Neural progenitor cell (in vitro differentiated cells): ENCODE measurements at regions not wholly inside any gene's neighbourhood (a gene's known extent, or its start where the extent isn't known, plus 50 kb on each side); places are given as distances from the start of the nearest gene placed in this dataset. TPM values are rescaled to one million over a fixed set of nuclear protein-coding genes. Genes with fewer than 3 reads are reported as not detected.
"Not testable (repeated sequence)": the region's sequence is repeated elsewhere in the genome, so short reads cannot be mapped to it uniquely, and the experiment has no call there.

Experiments
- DNase-seq: peaks from one replicate; pipeline ENCODE4 v3.0.0-alpha.2; 2016; ENCODE audit warnings: low spot score
- H2AFZ ChIP-seq: fragments of 200-600 bp; sonication (generic); replicated peaks from 2 replicates; pipeline ENCODE4 v1.6.1; 2016; ENCODE audit warnings: antibody characterized with exemption
- H3F3A ChIP-seq: fragments of 200-600 bp; sonication (generic); 2 replicates; pipeline ENCODE4 v1.6.1; 2016; ENCODE audit warnings: antibody characterized with exemption, low read depth
- H3K27ac ChIP-seq: fragments of 200-600 bp; sonication (generic); 2 replicates; pipeline ENCODE4 v1.5.1; 2016; ENCODE audit warnings: mild to moderate bottlenecking
- H3K27me3 ChIP-seq: fragments of 200-600 bp; sonication (generic); 2 replicates; pipeline ENCODE4 v1.6.1; 2016; ENCODE audit warnings: mild to moderate bottlenecking, moderate library complexity
- H3K36me3 ChIP-seq: fragments of 200-600 bp; sonication (generic); 2 replicates; pipeline ENCODE4 v1.5.1; 2016
- H3K4me1 ChIP-seq: fragments of 200-600 bp; sonication (generic); 2 replicates; pipeline ENCODE4 v1.6.1; 2016; ENCODE audit warnings: mixed run types
- H3K4me2 ChIP-seq: fragments of 200-600 bp; sonication (generic); 2 replicates; pipeline ENCODE4 v1.6.1; 2016
- H3K4me3 ChIP-seq: fragments of 200-600 bp; sonication (generic); 2 replicates; pipeline ENCODE4 v1.5.1; 2016
- H3K79me2 ChIP-seq: fragments of 200-600 bp; sonication (generic); 2 replicates; pipeline ENCODE4 v1.6.1; 2016; ENCODE audit warnings: low read depth
- H3K9ac ChIP-seq: fragments of 200-600 bp; sonication (generic); 2 replicates; pipeline ENCODE4 v1.6.1; 2016
- H3K9me3 ChIP-seq: fragments of 200-600 bp; sonication (generic); 2 replicates; pipeline ENCODE4 v1.5.1; 2016; ENCODE audit warnings: low read depth
- H4K20me1 ChIP-seq: fragments of 200-600 bp; sonication (generic); 2 replicates; pipeline ENCODE4 v1.6.1; 2016; ENCODE audit warnings: low read depth
- H3K27ac Mint-ChIP-seq: 3 replicates; pipeline ENCODE4 v1.8.0; 2021; ENCODE audit warnings: mixed read lengths
- H3K27me3 Mint-ChIP-seq: 2 replicates; pipeline ENCODE4 v1.8.0; 2022; ENCODE audit warnings: low read depth, mild to moderate bottlenecking, inconsistent platforms, moderate library complexity, mixed read lengths; ENCODE audit not compliant: insufficient read depth
- H3K36me3 Mint-ChIP-seq: 3 replicates; pipeline ENCODE4 v1.8.0; 2021; ENCODE audit warnings: mixed read lengths
- H3K4me1 Mint-ChIP-seq: 3 replicates; pipeline ENCODE4 v1.8.0; 2021; ENCODE audit warnings: mixed read lengths
- H3K4me3 Mint-ChIP-seq: 3 replicates; pipeline ENCODE4 v1.8.0; 2021; ENCODE audit warnings: mild to moderate bottlenecking, moderate library complexity, mixed read lengths
- H3K9me3 Mint-ChIP-seq: 3 replicates; pipeline ENCODE4 v1.8.0; 2020; ENCODE audit warnings: mixed read lengths
- small RNA-seq: library from RNA; depleted of rRNA; stranded (forward); fragments of <200 nt; gene quantifications from one replicate; pipeline ENCODE3, GENCODE V24; 2015

- not testable (repeated sequence) for H3K36me3 ChIP-seq, H3K27me3 Mint-ChIP-seq, H2AFZ ChIP-seq
Observed at GRCh38 chr15:84533705-84534104, 67.1 kb upstream of the ZSCAN2 start.

GRCh38 chr15:84534561-84535235 lies 66.1 kb upstream of the ZSCAN2 start:
- H3K9me3 ChIP-seq, H3K27me3 ChIP-seq, H3K4me2 ChIP-seq, H3K4me1 ChIP-seq, H3K36me3 ChIP-seq, H3K27me3 Mint-ChIP-seq, H3K4me3 ChIP-seq, DNase-seq, H3K27ac ChIP-seq, H3K9me3 Mint-ChIP-seq, H3K79me2 ChIP-seq, H3F3A ChIP-seq, H3K27ac Mint-ChIP-seq, H3K36me3 Mint-ChIP-seq, H4K20me1 ChIP-seq, H2AFZ ChIP-seq, H3K4me3 Mint-ChIP-seq, H3K9ac ChIP-seq, H3K4me1 Mint-ChIP-seq: not testable (repeated sequence)

More at GRCh38 chr15:84533705-84534104, 67.1 kb upstream of the ZSCAN2 start:
- not testable (repeated sequence) for H3K27ac Mint-ChIP-seq, H3K9me3 Mint-ChIP-seq, H3K4me1 Mint-ChIP-seq, H3K36me3 Mint-ChIP-seq, H3K4me2 ChIP-seq, H3K79me2 ChIP-seq, H3K4me3 ChIP-seq, H3K9me3 ChIP-seq, H3F3A ChIP-seq, H3K4me1 ChIP-seq, H4K20me1 ChIP-seq, H3K27me3 ChIP-seq, H3K4me3 Mint-ChIP-seq, DNase-seq, H3K9ac ChIP-seq, H3K27ac ChIP-seq

DNA sequence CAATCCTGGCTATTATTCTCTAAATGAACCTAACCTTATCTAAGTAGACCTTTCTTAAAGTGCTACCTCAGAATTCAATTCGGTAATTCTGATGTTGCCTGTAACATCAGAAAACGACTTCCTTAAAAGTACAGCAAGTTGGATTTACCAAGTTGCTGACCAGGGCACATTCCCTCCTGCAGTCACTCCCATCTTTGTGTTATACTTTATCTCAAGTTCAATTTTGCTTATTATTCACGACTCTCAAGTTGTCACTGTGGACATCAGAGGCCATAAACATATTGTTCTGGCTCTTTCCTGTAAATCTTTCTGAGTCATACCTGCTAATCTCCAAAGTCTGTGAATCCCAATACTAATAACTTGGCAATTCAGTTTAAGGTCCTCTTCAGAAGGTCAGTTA lies 64.6 kb upstream of the ZSCAN2 start:
- not testable (repeated sequence) for H3K27ac Mint-ChIP-seq, H3K9me3 Mint-ChIP-seq, H3K27me3 Mint-ChIP-seq, H3K4me3 Mint-ChIP-seq, H2AFZ ChIP-seq, H3K79me2 ChIP-seq, H3K9me3 ChIP-seq, H3K27ac ChIP-seq, H3K4me1 Mint-ChIP-seq, H3K36me3 ChIP-seq, H3K9ac ChIP-seq, H3K36me3 Mint-ChIP-seq, H3F3A ChIP-seq, H3K4me2 ChIP-seq, H3K4me3 ChIP-seq, H3K27me3 ChIP-seq, H4K20me1 ChIP-seq, H3K4me1 ChIP-seq, DNase-seq

- not testable (repeated sequence) for H3K4me2 ChIP-seq, H3F3A ChIP-seq, H3K4me1 ChIP-seq, H3K36me3 Mint-ChIP-seq, H3K27me3 ChIP-seq, H3K4me3 Mint-ChIP-seq, H3K79me2 ChIP-seq, H3K27me3 Mint-ChIP-seq, H3K27ac ChIP-seq, H3K9me3 Mint-ChIP-seq, H2AFZ ChIP-seq, H3K4me3 ChIP-seq, H3K27ac Mint-ChIP-seq, DNase-seq, H3K36me3 ChIP-seq, H4K20me1 ChIP-seq, H3K4me1 Mint-ChIP-seq, H3K9ac ChIP-seq, H3K9me3 ChIP-seq
Observed at GRCh38 chr15:84544586-84544985, 56.2 kb upstream of the ZSCAN2 start.

DNA sequence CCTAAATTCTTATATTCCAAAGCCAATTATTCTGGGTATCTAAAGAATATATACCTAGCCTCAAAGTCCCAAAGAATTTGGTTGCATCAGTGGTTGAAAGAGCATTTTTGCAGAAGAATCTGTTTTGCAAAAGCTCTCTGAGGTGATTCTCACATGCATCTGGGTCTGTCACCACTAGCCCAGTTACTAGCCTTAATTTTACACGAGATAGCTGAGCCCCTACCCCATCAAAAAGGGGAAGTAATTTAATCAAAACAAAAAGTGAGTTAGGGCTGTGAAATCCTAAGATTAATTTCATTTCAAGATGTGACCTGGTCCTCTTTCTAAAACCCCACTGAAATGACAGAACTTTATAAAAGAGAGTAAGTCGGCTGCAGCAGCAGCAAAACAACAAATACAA lies 53.7 kb upstream of the ZSCAN2 start:
- not testable (repeated sequence) for H3K4me2 ChIP-seq, H3K27me3 ChIP-seq, H3K4me1 Mint-ChIP-seq, H3K4me3 Mint-ChIP-seq, H4K20me1 ChIP-seq, H3K9ac ChIP-seq, H3K27ac Mint-ChIP-seq, H3K36me3 ChIP-seq, H2AFZ ChIP-seq, DNase-seq, H3K79me2 ChIP-seq, H3K9me3 ChIP-seq, H3K36me3 Mint-ChIP-seq, H3K27me3 Mint-ChIP-seq, H3K27ac ChIP-seq, H3K4me3 ChIP-seq, H3K9me3 Mint-ChIP-seq, H3K4me1 ChIP-seq, H3F3A ChIP-seq

DNA sequence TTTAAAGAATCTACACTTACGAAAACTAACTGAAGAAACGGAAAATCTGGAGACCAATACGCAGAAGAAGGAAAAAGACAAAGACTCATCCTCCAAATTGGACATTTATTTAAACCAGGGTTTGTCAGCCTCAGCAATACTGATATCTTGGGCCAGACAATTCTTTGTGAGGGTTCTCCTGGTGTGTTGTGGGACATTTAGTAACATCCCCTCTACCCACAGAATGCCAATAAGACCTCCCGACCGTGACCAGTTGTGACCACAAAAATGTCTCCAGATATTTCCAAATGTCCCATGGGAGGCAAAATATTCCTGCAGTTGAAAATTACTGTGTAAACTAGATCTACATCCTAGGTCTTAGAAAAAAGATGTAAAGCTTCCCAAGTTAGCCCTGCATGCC lies 50.3 kb upstream of the ZSCAN2 start:
- H3K9me3 ChIP-seq, H3K27me3 ChIP-seq, H3K9me3 Mint-ChIP-seq, H3K4me3 Mint-ChIP-seq, H4K20me1 ChIP-seq, H3K4me3 ChIP-seq, H3K36me3 ChIP-seq, H3K27me3 Mint-ChIP-seq, H3K4me2 ChIP-seq, DNase-seq, H3F3A ChIP-seq, H3K36me3 Mint-ChIP-seq, H3K9ac ChIP-seq, H3K4me1 Mint-ChIP-seq, H3K27ac Mint-ChIP-seq, H3K79me2 ChIP-seq, H2AFZ ChIP-seq, H3K4me1 ChIP-seq, H3K27ac ChIP-seq: not testable (repeated sequence)

Small RNA genes in the stretch of these regions (small RNA-seq; reads per million reads assigned to genes)
- not detected for gene AC048382.3
- not detected for gene CSPG4P5
- gene RF00017, result not detected
- gene RN7SL417P, result not detected
